RWPE1 (cell line): ENCODE measurements at regions not wholly inside any gene's neighbourhood (a gene's known extent, or its start where the extent isn't known, plus 50 kb on each side); places are given as distances from the start of the nearest gene placed in this dataset.
A peak's percentile ranks its signal among the peaks of the same experiment; 100 is the strongest.

Experiments used
- CTCF ChIA-PET: fragments of 350-600 bp; sonication (Branson Sonifier 250); formaldehyde crosslinking; extraction: SDS; loops from one replicate; lab custom pipeline; 2021; lab: Yijun Ruan, JAX
- POLR2A ChIA-PET: fragments of 400-600 bp; formaldehyde crosslinking; extraction: SDS; loops from one replicate; lab custom pipeline; 2020; ENCODE audit warnings: antibody characterized with exemption; ENCODE audit not compliant: low non-redundant PET; lab: Yijun Ruan, JAX
- DNase-seq: peaks from one replicate; pipeline ENCODE4 v3.0.0; 2012; ENCODE audit warnings: low spot score
- H3K27ac ChIP-seq: fragments of 450-650 bp; 2 replicates; pipeline ENCODE4 v1.5.1; 2017
- TF ChIP-seq, protein P1 (sequence below): fragments of 450-650 bp; conservative IDR thresholded peaks from 2 replicates; pipeline ENCODE4 v1.5.1; 2017; ENCODE audit warnings: low read depth, mild to moderate bottlenecking

- ChIA-PET CTCF (no interaction called here), POLR2A (no interaction called here)
- H3K27ac ChIP-seq = peak overlapping the region; percentile 59
- DNase-seq = no peak
- TF ChIP-seq, protein P1, sequence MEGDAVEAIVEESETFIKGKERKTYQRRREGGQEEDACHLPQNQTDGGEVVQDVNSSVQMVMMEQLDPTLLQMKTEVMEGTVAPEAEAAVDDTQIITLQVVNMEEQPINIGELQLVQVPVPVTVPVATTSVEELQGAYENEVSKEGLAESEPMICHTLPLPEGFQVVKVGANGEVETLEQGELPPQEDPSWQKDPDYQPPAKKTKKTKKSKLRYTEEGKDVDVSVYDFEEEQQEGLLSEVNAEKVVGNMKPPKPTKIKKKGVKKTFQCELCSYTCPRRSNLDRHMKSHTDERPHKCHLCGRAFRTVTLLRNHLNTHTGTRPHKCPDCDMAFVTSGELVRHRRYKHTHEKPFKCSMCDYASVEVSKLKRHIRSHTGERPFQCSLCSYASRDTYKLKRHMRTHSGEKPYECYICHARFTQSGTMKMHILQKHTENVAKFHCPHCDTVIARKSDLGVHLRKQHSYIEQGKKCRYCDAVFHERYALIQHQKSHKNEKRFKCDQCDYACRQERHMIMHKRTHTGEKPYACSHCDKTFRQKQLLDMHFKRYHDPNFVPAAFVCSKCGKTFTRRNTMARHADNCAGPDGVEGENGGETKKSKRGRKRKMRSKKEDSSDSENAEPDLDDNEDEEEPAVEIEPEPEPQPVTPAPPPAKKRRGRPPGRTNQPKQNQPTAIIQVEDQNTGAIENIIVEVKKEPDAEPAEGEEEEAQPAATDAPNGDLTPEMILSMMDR = no peak
These were observed 277.8 kb upstream of the NEBL start for GRCh38 chr10:21174715-21175495.

DNA sequence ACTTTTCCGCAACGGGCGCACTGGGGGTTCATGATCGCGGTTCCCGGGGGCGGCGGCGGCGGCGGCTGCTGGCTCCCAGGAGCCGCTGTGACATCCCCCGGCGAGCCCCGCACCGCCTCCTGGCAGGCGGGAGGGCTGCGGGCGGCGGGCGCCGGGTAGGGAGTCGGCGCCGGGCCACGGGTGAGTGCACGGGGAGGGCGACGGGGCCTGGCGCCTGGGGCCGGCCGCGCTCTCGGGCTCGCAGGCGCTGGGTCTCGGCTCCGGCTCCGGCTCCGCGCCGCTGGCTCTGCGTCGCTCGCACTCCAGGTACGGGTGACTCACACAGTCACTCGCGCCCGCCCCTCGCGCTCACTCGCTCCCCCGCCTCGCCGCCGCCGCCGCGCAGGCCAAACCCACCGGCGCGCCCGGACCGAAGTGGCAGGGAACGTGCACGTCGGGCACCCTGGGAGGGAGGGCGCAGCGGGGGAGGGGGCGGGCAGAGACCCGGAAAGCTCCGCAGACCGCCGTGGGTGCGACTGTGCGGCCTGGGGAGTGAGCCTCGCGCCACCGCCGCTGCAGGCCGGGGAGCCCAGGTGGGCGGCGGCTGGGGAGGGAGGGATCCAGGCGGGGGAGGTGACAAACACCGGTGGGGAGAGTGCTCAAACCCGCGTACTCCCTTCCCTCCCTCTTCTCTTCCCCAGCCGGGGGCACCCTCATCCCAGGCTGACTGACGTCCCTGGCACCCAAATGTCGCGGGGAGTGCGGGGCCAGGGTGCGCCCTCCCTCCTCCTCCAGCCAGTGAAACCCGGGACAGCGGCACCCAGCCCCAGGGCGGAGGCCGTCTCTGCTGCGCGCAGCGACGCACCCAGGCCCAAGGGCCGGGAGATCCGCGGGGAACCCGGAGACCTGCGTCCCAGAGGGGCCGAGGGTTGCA, 276.9 kb upstream of the NEBL start:
- POLR2A ChIA-PET = no interaction called here
- H3K27ac ChIP-seq = peak overlapping the region; percentile 59
- TF ChIP-seq, protein P1 = no peak
- peak; percentile 60 for DNase-seq
- CTCF ChIA-PET = no interaction called here

DNA sequence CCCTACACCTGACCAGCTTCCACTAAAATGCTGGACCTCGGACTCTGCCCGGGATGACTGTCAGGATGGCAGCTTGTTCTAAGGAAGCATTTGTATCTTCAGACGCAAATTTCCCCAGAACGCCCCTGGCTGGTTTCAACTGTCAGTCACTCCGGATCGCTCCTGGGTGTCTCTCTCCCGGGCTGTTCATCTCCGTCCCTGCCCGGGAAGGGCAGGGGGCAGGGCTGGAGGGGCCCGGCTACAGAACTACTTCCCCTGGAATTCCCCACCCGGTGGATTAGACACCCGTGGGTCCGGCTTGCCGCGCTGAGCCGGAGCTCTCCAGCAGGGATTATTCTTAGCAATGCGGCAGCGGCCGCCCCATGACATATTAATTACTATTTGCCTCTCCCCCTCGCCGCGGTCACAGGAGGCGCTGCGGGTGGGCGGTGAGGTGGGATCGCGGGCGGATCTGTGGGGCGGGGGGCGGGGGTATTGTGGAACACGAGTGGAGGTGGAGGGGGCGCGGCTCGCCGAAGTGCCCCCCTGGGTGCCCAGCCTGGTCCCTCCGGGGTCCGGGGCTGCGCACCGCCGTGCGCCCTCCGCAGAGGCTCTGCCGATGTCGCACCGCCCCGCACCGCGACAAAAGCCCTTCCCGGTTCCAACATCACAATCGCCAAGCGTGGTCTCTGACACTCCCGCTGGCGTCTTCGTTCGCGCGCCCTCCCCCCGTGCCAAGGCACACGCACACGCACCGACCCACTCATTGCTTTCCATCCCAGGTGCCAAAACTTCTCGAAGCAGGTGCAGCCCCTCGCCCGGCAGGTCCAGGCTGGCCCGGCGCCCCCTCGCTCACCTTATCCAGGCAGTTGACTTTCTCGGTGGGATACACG, 276.1 kb upstream of the NEBL start:
- H3K27ac ChIP-seq = peak overlapping the region; percentile 59; the same call in 1 of the 2 replicates
- POLR2A ChIA-PET = interaction anchor here (0.6 kb wide), 1 partner anchor 15 kb away, joined by 4 read pairs; no protein-coding TSS in a partner anchor
- DNase-seq = no peak
- TF ChIP-seq, protein P1 = no peak
- CTCF ChIA-PET = interaction anchor here (0.6 to 0.9 kb wide), 4 partner anchors 66 to 343 kb away, joined by 3 to 11 read pairs (median 4); no protein-coding TSS in a partner anchor

DNA sequence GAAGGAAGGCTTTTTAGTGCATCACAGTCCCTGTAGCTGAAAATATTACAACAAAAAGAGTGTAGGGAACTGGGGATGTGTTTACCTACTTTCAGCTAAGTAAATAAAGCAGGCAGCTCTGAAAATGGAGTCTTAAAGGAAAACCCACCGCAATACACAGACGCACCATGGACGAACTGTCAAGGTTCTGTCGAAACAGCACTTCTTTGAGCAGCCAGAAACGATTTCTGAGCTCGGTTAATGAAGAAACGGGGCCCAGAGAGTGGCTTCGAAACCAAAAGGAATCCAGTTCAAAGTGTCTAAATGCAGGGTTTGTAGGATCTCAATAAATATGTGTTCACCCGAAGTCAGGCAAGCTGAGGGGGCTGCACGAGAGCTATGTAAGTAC, 275.4 kb upstream of the NEBL start:
- 0 out of 2 replicates have a peak overlapping the region, but pooled peaks have one; percentile 10 for H3K27ac ChIP-seq
- ChIA-PET CTCF (interaction anchor here (0.6 to 0.9 kb wide), 3 partner anchors 94 to 344 kb away, joined by 3 to 4 read pairs (median 3); no protein-coding TSS in a partner anchor), POLR2A (interaction anchor here (0.6 kb wide), 1 partner anchor 15 kb away, joined by 4 read pairs; no protein-coding TSS in a partner anchor)
- no peak for DNase-seq
- TF ChIP-seq, protein P1 = no peak

GRCh38 chr10:21171936-21172541, 274.9 kb upstream of the NEBL start:
- ChIA-PET CTCF (interaction anchor here (0.6 to 0.9 kb wide), 3 partner anchors 93 to 345 kb away, joined by 3 to 4 read pairs (median 3); no protein-coding TSS in a partner anchor), POLR2A (no interaction called here)
- TF ChIP-seq, protein P1 = no peak
- no peak for DNase-seq
- H3K27ac ChIP-seq = no peak overlapping the region
